ENCODE measurements at regions not wholly inside any gene's neighbourhood (a gene's known extent, or its start where the extent isn't known, plus 50 kb on each side); places are given as distances from the start of the nearest gene placed in this dataset.

- no peak for DNase-seq
- Mint-ChIP-seq H3K27ac (ENCODE audit: unreplicated experiment) (no peak overlapping the region), H3K36me3 (ENCODE audit: unreplicated experiment) (no peaks in the 10 kb centered on the region), H3K27me3 (ENCODE audit: unreplicated experiment) (no peaks in the 10 kb centered on the region), H3K4me3 (ENCODE audit: unreplicated experiment) (no peak overlapping the region), H3K4me1 (ENCODE audit: low read depth, unreplicated experiment) (peaks cover 7% of the 10 kb centered on the region), H3K9me3 (ENCODE audit: unreplicated experiment) (no peaks in the 10 kb centered on the region)
- TF ChIP-seq, protein P1, sequence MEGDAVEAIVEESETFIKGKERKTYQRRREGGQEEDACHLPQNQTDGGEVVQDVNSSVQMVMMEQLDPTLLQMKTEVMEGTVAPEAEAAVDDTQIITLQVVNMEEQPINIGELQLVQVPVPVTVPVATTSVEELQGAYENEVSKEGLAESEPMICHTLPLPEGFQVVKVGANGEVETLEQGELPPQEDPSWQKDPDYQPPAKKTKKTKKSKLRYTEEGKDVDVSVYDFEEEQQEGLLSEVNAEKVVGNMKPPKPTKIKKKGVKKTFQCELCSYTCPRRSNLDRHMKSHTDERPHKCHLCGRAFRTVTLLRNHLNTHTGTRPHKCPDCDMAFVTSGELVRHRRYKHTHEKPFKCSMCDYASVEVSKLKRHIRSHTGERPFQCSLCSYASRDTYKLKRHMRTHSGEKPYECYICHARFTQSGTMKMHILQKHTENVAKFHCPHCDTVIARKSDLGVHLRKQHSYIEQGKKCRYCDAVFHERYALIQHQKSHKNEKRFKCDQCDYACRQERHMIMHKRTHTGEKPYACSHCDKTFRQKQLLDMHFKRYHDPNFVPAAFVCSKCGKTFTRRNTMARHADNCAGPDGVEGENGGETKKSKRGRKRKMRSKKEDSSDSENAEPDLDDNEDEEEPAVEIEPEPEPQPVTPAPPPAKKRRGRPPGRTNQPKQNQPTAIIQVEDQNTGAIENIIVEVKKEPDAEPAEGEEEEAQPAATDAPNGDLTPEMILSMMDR (IDR thresholded peaks at IDR 0.05; ENCODE audit: partially characterized antibody, unreplicated experiment): no peak
Measured at GRCh38 chr9:119951090-119951489, 581.9 kb upstream of the BRINP1 start.

DNA sequence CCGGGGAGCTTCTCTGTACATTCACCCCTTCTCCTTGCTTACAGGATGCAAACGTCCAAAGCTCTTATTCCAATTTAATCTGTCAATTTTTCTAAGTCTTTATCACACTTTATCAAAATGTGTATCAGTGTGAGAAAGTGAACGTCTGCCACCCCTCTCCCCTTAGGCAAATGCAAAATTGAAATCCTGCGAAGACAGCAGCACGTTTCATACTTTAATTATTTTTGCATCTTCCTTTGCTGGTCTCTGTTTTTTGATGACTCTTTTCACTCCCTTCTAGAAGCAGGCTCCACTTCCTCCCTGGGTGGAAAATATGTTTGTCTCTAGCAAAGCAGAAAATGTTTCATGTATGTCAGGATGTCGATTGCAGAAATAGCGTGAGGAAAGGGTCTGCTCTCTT, 576.5 kb upstream of the BRINP1 start:
- Mint-ChIP-seq H3K36me3 (ENCODE audit: unreplicated experiment) (no peaks in the 10 kb centered on the region), H3K4me3 (ENCODE audit: unreplicated experiment) (no peak overlapping the region), H3K27me3 (ENCODE audit: unreplicated experiment) (no peaks in the 10 kb centered on the region), H3K4me1 (ENCODE audit: low read depth, unreplicated experiment) (peaks cover 4% of the 10 kb centered on the region), H3K9me3 (ENCODE audit: unreplicated experiment) (no peaks in the 10 kb centered on the region), H3K27ac (ENCODE audit: unreplicated experiment) (no peak overlapping the region)
- DNase-seq: no peak
- TF ChIP-seq, protein P1 (IDR thresholded peaks at IDR 0.05; ENCODE audit: partially characterized antibody, unreplicated experiment): no peak

- Mint-ChIP-seq H3K4me3 (ENCODE audit: unreplicated experiment) (no peak overlapping the region), H3K4me1 (ENCODE audit: low read depth, unreplicated experiment) (no peaks in the 10 kb centered on the region), H3K9me3 (ENCODE audit: unreplicated experiment) (no peaks in the 10 kb centered on the region), H3K36me3 (ENCODE audit: unreplicated experiment) (no peaks in the 10 kb centered on the region), H3K27me3 (ENCODE audit: unreplicated experiment) (no peaks in the 10 kb centered on the region), H3K27ac (ENCODE audit: unreplicated experiment) (no peak overlapping the region)
- no peak for DNase-seq
- TF ChIP-seq, protein P1 (IDR thresholded peaks at IDR 0.05; ENCODE audit: partially characterized antibody, unreplicated experiment): no peak
Measured at GRCh38 chr9:119941091-119941490, 571.9 kb upstream of the BRINP1 start.

DNA sequence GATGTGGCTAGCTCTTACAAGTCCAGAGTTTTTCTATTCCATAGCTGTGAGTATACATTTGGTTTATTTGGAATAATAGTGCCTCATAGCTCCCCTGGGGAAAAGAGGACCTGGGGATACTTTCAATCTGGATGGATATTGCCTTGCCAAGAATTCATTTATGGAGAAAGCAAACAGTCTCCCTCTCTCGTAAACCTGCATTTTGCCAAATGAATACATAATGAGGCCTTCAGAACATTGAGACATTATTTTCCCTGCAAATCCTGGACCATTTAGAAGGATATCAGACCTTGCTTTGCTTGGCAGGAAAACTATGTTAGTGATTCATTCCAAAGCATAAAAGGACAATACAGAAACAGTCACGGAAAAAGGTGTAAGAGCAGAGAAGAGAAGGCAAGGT, 569.6 kb upstream of the BRINP1 start:
- no peak for DNase-seq
- TF ChIP-seq, protein P1 (IDR thresholded peaks at IDR 0.05; ENCODE audit: partially characterized antibody, unreplicated experiment): no peak
- H3K27me3 Mint-ChIP-seq (ENCODE audit: unreplicated experiment): no peaks in the 10 kb centered on the region

DNA sequence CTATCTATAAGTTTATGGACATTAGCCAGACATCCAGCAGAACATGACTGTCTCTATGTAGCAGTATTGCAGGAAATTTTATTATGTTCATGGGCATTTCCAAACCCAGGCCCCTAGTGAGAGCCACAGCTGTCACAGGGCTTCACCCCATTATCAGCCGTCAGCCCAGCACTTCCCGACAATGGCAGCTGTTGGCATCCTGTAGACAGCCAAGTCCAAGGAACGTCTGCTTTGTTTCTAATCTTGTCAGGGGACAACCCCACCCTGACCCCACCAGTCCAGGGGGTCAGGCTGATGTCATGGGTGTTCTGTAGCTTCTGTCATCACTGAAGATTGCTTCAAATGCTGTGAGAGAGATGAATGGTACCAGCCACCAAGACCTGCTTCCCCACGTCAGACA, 565.3 kb upstream of the BRINP1 start:
- DNase-seq: no peak
- H3K9me3 Mint-ChIP-seq (ENCODE audit: unreplicated experiment): no peaks in the 10 kb centered on the region
- H3K27ac Mint-ChIP-seq (ENCODE audit: unreplicated experiment): no peak overlapping the region
- H3K4me3 Mint-ChIP-seq (ENCODE audit: unreplicated experiment): no peak overlapping the region
- H3K36me3 Mint-ChIP-seq (ENCODE audit: unreplicated experiment): no peaks in the 10 kb centered on the region
- no peaks in the 10 kb centered on the region for H3K27me3 Mint-ChIP-seq (ENCODE audit: unreplicated experiment)
- TF ChIP-seq, protein P1 (IDR thresholded peaks at IDR 0.05; ENCODE audit: partially characterized antibody, unreplicated experiment): no peak
- H3K4me1 Mint-ChIP-seq (ENCODE audit: low read depth, unreplicated experiment): no peaks in the 10 kb centered on the region

More for the DNA sequence above, 569.6 kb upstream of the BRINP1 start:
- Mint-ChIP-seq H3K9me3 (ENCODE audit: unreplicated experiment) (no peaks in the 10 kb centered on the region), H3K4me3 (ENCODE audit: unreplicated experiment) (no peak overlapping the region), H3K27ac (ENCODE audit: unreplicated experiment) (no peak overlapping the region), H3K4me1 (ENCODE audit: low read depth, unreplicated experiment) (no peaks in the 10 kb centered on the region), H3K36me3 (ENCODE audit: unreplicated experiment) (no peaks in the 10 kb centered on the region)

Measured in glutamatergic neuron (in vitro differentiated cells).